ENCODE measurements at regions not wholly inside any gene's neighbourhood (a gene's known extent, or its start where the extent isn't known, plus 50 kb on each side); places are given as distances from the start of the nearest gene placed in this dataset.

DNA sequence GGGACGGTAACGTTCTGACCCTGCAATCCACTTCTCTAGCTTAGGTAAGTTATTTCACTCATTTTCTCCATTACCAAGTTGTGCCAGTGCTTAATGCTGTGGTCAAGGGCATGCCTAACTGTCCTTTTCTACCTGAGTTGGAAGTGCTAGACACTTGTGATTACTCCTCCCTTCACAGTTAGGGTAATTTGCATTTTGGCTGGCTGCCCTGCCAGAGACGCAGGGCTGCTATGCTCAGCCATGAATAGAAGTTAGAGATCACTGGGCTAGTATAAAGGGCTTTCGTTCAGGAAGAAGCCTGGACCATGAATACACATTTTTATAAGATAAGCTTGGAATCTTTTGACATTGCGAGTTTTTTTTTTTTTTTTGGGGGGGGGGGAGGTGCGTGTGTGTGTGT, 633.2 kb upstream of the NEGR1 start:
- Histone ChIP-seq H3K27ac (ENCODE audit: low read length in 2 of 2) (no peak overlapping the region), H3K36me3 (replicated peaks in 1 of 2; ENCODE audit: control extremely low read depth in 1 of 2, control insufficient read depth in 1 of 2, extremely low read depth in 1 of 2, insufficient read depth in 2 of 2, low read length in 1 of 2) (no peaks in the 10 kb centered on the region), H3K9me3 (ENCODE audit: control extremely low read depth in 1 of 3, control insufficient read depth in 2 of 3, insufficient read depth in 1 of 3, low read length in 2 of 3) (no peaks in the 10 kb centered on the region), H3K4me3 (ENCODE audit: control extremely low read depth in 1 of 5, extremely low read depth in 1 of 5, insufficient read depth in 1 of 5, low read depth in 2 of 5, low read length in 4 of 5) (no peak overlapping the region), H3K4me2 (replicated peaks; ENCODE audit: low read depth, low read length, poor library complexity, severe bottlenecking) (no peak overlapping the region), H3K27me3 (replicated peaks in 1 of 4; ENCODE audit: control extremely low read depth in 1 of 4, control insufficient read depth in 3 of 4, insufficient read depth in 4 of 4, low read length in 3 of 4) (no peaks in the 10 kb centered on the region), H3K79me2 (ENCODE audit: control insufficient read depth, insufficient read depth, low read length) (no peaks in the 10 kb centered on the region), H4K20me1 (ENCODE audit: control insufficient read depth, insufficient read depth, low read length, poor library complexity, severe bottlenecking) (no peaks in the 10 kb centered on the region), H3K4me1 (ENCODE audit: control insufficient read depth in 2 of 2, insufficient read depth in 2 of 2, low read length in 2 of 2) (no peaks in the 10 kb centered on the region), H2AFZ (ENCODE audit: insufficient read depth, low read depth, low read length, poor library complexity, severe bottlenecking) (no peak overlapping the region), H3K9ac (ENCODE audit: low read length) (no peak overlapping the region)
- no peaks in the 10 kb centered on the region for H3K27me3 Mint-ChIP-seq
- ChIA-PET CTCF (no interaction called here), POLR2A (no interaction called here)
- 80% methylated on average over 3 of the region's 6 CpGs for WGBS (ENCODE audit: insufficient coverage)
- no peak for TF ChIP-seq EZH2 (IDR thresholded peaks at IDR 0.05; ENCODE audit: borderline replicate concordance, insufficient read depth, low read depth, low read length, poor library complexity, severe bottlenecking)
- TF ChIP-seq, protein P1, sequence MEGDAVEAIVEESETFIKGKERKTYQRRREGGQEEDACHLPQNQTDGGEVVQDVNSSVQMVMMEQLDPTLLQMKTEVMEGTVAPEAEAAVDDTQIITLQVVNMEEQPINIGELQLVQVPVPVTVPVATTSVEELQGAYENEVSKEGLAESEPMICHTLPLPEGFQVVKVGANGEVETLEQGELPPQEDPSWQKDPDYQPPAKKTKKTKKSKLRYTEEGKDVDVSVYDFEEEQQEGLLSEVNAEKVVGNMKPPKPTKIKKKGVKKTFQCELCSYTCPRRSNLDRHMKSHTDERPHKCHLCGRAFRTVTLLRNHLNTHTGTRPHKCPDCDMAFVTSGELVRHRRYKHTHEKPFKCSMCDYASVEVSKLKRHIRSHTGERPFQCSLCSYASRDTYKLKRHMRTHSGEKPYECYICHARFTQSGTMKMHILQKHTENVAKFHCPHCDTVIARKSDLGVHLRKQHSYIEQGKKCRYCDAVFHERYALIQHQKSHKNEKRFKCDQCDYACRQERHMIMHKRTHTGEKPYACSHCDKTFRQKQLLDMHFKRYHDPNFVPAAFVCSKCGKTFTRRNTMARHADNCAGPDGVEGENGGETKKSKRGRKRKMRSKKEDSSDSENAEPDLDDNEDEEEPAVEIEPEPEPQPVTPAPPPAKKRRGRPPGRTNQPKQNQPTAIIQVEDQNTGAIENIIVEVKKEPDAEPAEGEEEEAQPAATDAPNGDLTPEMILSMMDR (IDR thresholded peaks at IDR 0.05), result no peak
- peaks cover 2% of the 10 kb centered on the region for H3K9me3 Mint-ChIP-seq (ENCODE audit: insufficient read depth)
- no peaks in the 10 kb centered on the region for H3K4me1 Mint-ChIP-seq
- DNase-seq (no peak), ATAC-seq (ENCODE audit: low read depth) (no peak)
- no peak overlapping the region for H3K4me3 Mint-ChIP-seq
- H3K27ac Mint-ChIP-seq, result no peak overlapping the region
- intact Hi-C loops (cut with micrococcal nuclease), result no loop called here

DNA sequence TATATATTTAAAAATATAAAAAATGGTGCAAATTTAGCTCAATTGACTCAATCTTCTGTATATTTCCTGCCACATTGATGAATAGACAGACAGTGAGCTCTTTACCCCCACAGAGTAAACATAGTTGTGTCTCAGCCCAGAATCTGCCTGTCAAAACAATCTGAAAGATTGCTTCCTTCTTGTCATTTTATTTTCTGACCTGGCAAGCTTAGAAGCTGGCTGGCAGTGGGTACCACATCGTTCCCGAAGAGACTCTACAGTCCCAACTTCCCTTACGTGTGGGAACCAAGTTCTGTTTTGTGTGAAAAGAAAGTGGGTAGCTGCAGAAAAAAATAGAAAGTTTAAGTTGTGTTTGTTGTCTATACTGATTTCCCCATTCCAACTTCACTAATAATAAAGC, 629.3 kb upstream of the NEGR1 start:
- DNase-seq, result no peak
- intact Hi-C loops (cut with micrococcal nuclease), result no loop called here
- ATAC-seq (ENCODE audit: low read depth), result no peak
- Histone ChIP-seq H3K36me3 (replicated peaks in 1 of 2; ENCODE audit: control extremely low read depth in 1 of 2, control insufficient read depth in 1 of 2, extremely low read depth in 1 of 2, insufficient read depth in 2 of 2, low read length in 1 of 2) (no peaks in the 10 kb centered on the region), H4K20me1 (ENCODE audit: control insufficient read depth, insufficient read depth, low read length, poor library complexity, severe bottlenecking) (no peaks in the 10 kb centered on the region), H3K4me1 (ENCODE audit: control insufficient read depth in 2 of 2, insufficient read depth in 2 of 2, low read length in 2 of 2) (no peaks in the 10 kb centered on the region), H3K79me2 (ENCODE audit: control insufficient read depth, insufficient read depth, low read length) (no peaks in the 10 kb centered on the region), H3K9ac (ENCODE audit: low read length) (no peak overlapping the region), H3K4me2 (replicated peaks; ENCODE audit: low read depth, low read length, poor library complexity, severe bottlenecking) (no peak overlapping the region), H3K27ac (ENCODE audit: low read length in 2 of 2) (no peak overlapping the region), H2AFZ (ENCODE audit: insufficient read depth, low read depth, low read length, poor library complexity, severe bottlenecking) (no peak overlapping the region), H3K4me3 (ENCODE audit: control extremely low read depth in 1 of 5, extremely low read depth in 1 of 5, insufficient read depth in 1 of 5, low read depth in 2 of 5, low read length in 4 of 5) (no peak overlapping the region), H3K9me3 (ENCODE audit: control extremely low read depth in 1 of 3, control insufficient read depth in 2 of 3, insufficient read depth in 1 of 3, low read length in 2 of 3) (no peaks in the 10 kb centered on the region), H3K27me3 (replicated peaks in 1 of 4; ENCODE audit: control extremely low read depth in 1 of 4, control insufficient read depth in 3 of 4, insufficient read depth in 4 of 4, low read length in 3 of 4) (no peaks in the 10 kb centered on the region)
- no peaks in the 10 kb centered on the region for H3K27me3 Mint-ChIP-seq
- TF ChIP-seq, protein P1 (IDR thresholded peaks at IDR 0.05), result no peak
- no peak for TF ChIP-seq EZH2 (IDR thresholded peaks at IDR 0.05; ENCODE audit: borderline replicate concordance, insufficient read depth, low read depth, low read length, poor library complexity, severe bottlenecking)
- peaks cover 3% of the 10 kb centered on the region for H3K9me3 Mint-ChIP-seq (ENCODE audit: insufficient read depth)
- no peaks in the 10 kb centered on the region for H3K4me1 Mint-ChIP-seq
- no peak overlapping the region for H3K27ac Mint-ChIP-seq
- no CpG with 5 or more reads among the region's 3 CpGs for WGBS (ENCODE audit: insufficient coverage)
- no peak overlapping the region for H3K4me3 Mint-ChIP-seq
- CTCF ChIA-PET, result no interaction called here
- POLR2A ChIA-PET, result no interaction called here

All from B cell (primary cell).